C4-2B (cell line): ENCODE measurements at regions not wholly inside any gene's neighbourhood (a gene's known extent, or its start where the extent isn't known, plus 50 kb on each side); places are given as distances from the start of the nearest gene placed in this dataset.

Experiments used
- H3K27ac ChIP-seq: fragments of 450-650 bp; 2 replicates; pipeline ENCODE4 v1.5.1; 2017
- ZFX ChIP-seq: fragments of 450-650 bp; IDR thresholded peaks from 2 replicates; pipeline ENCODE4 v1.6.1; 2017
- TF ChIP-seq, protein P1 (sequence below): fragments of 450-650 bp; conservative IDR thresholded peaks from 2 replicates; pipeline ENCODE4 v1.5.1; 2017; ENCODE audit warnings: mild to moderate bottlenecking

DNA sequence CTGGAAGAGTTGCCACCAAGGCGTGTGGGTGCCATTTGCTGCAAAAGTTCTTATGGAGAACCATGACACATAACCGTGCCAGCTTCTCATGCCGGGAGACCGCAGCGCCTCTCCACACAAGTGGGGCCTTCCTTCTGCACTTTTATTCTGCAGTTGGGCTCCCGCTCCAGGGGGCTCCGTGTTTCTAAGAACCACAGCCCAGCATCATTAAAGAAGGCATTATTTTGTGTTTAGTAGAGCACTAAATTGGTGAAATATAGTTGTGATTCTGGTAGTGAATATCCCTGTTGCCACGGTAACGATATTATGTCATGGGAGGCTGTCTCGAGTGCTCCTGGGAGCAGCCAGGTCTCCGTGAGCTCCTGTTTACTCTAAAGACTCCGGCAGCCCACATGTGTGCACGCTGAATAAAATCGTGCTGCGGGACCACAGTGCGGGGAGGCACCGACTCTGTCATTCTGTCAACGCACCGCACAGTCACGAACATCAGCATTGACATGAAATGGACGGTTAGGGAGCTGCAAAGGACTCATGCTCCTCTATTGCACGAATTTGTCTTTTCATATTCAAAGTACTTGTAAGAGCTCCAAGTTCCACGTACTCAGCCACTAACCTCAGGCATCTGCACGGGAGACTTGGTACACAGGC is 68.8 kb upstream of the PITRM1 start:
- H3K27ac ChIP-seq: no peak overlapping the region
- TF ChIP-seq ZFX: no peak
- TF ChIP-seq, protein P1, sequence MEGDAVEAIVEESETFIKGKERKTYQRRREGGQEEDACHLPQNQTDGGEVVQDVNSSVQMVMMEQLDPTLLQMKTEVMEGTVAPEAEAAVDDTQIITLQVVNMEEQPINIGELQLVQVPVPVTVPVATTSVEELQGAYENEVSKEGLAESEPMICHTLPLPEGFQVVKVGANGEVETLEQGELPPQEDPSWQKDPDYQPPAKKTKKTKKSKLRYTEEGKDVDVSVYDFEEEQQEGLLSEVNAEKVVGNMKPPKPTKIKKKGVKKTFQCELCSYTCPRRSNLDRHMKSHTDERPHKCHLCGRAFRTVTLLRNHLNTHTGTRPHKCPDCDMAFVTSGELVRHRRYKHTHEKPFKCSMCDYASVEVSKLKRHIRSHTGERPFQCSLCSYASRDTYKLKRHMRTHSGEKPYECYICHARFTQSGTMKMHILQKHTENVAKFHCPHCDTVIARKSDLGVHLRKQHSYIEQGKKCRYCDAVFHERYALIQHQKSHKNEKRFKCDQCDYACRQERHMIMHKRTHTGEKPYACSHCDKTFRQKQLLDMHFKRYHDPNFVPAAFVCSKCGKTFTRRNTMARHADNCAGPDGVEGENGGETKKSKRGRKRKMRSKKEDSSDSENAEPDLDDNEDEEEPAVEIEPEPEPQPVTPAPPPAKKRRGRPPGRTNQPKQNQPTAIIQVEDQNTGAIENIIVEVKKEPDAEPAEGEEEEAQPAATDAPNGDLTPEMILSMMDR: no peak

DNA sequence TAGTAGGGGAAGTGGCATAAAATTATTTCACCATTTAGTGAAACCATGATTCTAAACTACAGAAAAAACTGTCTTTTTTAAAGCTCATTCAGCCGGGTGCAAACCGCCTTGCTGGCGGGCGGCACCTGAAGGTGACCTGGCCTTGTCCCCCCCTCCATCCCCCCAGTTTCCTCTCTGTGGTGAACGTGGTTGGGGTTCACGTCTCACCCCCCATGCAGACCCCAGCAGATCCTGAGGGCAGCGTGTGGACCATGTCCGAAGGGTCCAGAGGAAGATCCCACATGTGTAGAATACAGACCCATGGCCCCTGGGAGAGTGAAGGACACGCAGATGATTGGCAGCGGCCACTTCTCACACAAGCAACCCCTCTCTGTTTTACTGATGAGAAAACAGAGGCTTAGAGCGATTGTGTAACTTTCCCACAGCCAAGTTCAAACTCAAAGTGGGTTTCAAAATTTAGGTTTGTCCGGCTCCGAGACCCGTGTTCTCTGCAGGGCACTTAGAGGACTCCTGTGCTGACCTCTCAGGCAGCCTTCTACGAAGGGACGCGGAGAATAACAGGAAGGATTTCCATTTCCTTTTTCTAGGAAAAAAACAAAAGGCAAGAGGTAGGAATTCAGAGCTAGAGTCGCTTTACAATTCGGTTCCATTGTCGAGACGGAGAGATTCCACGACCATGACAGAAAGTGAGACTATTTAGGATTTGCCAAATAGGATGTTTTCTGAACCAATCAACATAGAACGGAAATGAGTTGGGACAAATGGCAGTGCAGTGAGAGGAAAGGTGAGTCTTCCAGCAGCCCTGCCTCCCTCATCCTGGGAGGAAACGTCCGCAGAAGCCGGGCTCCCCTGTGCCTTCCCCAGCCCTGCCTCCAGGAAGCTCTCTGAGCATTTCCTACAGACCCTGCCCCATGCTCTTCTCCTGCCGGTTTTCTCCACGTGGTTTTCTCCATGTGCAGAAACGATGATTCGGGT is 67.6 kb upstream of the PITRM1 start:
- H3K27ac ChIP-seq: no peak overlapping the region
- no peak for TF ChIP-seq ZFX
- TF ChIP-seq, protein P1: peak; percentile 21

DNA sequence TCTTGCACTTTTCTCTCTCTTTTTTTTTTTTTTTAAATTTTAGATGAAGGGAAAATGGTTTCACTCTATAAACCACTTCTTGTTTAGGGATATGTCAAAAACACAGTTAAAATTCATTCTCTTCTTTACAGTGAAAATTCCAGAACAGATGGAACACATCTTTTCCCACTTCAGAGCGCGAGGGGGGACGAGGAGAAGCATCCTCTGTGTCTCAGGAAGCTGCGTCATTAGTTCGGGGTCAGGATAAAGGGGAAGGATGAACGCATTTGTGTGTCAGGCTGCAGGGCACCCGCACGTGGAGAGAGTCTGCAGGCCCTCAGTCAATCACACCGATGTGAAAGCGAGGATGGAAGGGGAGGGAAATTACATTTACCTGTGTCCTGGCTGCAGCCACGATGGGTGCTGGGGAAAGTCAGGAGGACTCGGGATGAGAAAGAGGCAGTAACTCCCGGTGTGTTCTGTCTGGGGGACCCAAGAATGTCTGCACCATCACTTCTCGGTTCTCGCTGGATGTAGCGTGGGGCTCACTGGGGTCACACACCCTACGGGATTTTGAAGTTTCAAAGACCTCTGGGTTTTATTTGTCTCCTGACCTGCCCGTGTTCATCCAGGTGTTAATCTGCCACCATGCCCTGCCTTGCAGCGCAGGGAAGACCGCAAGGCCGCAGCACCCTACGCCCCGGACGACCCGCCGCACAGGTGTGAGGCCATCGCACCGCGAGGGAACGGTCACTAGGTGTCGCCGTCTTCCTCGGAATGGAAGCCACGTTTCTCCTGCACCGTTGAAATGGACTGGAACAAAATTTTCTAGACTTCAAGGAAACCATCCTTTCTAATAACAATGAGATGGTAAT is 66.7 kb upstream of the PITRM1 start:
- TF ChIP-seq ZFX: no peak
- TF ChIP-seq, protein P1: peak; percentile 93
- no peak overlapping the region for H3K27ac ChIP-seq

DNA sequence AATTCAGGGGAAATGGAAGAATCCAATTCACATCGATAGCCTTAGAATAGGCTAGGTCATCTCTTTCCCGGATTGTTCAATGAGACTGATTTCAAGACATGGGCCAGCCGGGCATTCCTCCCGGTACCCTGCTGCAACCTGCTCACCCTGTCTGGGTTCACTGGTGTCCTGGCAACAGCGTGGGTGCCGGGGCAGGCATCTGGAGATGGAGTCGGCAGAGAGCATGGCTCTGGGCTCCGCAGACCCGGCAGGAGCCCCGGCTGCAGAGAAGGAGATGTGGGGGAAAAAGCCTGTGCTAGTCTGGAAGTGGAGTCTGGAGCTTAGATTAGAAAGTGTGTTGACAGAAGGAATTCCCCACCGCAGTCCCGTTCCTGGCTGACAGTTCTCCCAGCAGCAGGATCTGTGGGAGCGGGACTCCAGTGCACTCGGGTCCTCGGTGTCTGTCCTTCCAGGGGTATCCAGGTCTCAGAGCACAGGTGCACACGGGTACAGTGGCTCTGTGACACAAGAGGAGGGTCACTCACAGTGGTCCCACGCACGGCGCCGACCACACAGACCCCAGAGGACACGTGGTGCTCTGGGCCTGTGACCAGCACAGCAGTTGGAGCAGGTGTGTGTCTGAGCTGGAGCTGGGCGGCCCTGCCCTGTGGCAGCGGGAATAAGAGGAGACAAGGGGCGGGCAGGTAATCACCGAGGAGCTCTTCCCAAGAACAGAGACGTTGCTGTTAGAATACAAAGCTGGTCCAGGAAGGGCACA is 65.7 kb upstream of the PITRM1 start:
- TF ChIP-seq ZFX: no peak
- H3K27ac ChIP-seq: no peak overlapping the region

DNA sequence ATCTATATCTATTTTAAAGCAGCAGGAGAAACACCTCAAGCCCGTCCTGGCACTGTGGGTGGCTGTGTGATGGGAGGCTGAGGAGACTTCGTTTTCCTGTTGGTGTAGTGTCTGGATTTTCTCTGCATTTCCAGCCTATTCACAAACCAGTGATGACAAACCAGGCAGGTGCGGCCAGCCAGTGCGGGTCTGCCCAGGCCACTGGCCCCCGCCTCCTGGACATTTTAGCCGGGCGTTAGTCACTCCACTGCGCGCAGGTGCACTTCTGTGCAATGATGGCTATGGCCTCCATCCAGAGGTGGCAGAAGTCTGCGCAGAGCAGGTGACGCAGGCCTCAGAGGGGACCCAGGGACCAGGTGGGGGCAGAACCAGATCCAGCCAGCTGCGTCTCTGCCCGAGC is 64.9 kb upstream of the PITRM1 start:
- TF ChIP-seq, protein P1: no peak
- TF ChIP-seq ZFX: no peak
- no peak overlapping the region for H3K27ac ChIP-seq

DNA sequence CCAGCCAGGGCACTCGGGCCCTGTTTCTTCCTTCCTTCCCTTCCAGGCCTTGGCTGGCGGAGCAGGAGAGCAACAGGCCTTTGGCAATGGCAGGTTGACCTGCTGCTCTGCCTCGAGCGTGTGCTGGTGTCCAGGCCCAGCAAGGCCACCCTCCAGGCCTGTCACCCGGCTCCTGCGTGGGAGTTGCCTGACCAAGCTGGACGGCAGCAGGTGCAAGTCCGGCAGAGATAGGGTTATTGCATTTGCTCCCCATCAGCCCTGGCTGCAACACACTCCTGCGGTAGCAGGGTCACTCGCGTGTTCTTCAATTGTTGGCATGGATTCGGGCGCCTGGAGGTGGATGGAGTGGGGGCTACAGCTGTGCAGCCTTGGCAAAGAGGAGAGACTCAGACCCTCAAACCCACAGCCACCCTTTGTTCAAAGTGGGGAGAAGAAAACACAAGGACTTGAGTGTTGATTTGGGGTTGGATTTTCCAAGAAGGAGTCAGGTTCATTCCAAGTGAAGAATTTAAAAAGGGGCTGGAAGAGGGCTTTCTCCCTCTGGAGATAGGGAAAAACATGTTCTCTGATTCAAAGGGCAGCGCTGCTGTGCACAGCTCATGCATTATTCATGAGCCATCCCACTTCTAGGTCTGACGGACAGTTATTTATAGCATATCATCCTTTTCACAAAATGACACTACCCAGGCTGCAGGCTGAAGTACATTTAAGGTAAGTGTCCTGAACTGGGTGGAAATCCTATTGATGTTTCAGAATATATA is 64.2 kb upstream of the PITRM1 start:
- no peak overlapping the region for H3K27ac ChIP-seq
- TF ChIP-seq, protein P1: no peak
- no peak for TF ChIP-seq ZFX
